ENCODE measurements at regions not wholly inside any gene's neighbourhood (a gene's known extent, or its start where the extent isn't known, plus 50 kb on each side); places are given as distances from the start of the nearest gene placed in this dataset.

- Histone ChIP-seq H3K4me1 (ENCODE audit: control insufficient read depth, insufficient read depth, low read length) (no peaks in the 10 kb centered on the region), H3K27ac (ENCODE audit: low read length) (no peak overlapping the region), H3K36me3 (ENCODE audit: control insufficient read depth, insufficient read depth, low read length) (no peaks in the 10 kb centered on the region), H3K4me3 (ENCODE audit: low read length) (no peak overlapping the region), H3K27me3 (ENCODE audit: control insufficient read depth, insufficient read depth, low read length) (peaks cover 2% of the 10 kb centered on the region), H3K9me3 (replicated peaks; ENCODE audit: control insufficient read depth, low read depth, low read length) (no peaks in the 10 kb centered on the region)
- DNase-seq, result no peak
- WGBS (ENCODE audit: insufficient coverage), result 62% methylated on average over 11 of the region's 11 CpGs
These were observed 216.3 kb upstream of the SHH start for GRCh38 chr7:156028521-156028920.

- no peaks in the 10 kb centered on the region for H3K9me3 ChIP-seq (replicated peaks; ENCODE audit: control insufficient read depth, low read depth, low read length)
- 100% methylated on average over 3 of the region's 6 CpGs for WGBS (ENCODE audit: insufficient coverage)
These were observed 215.6 kb upstream of the SHH start for GRCh38 chr7:156027821-156028220.

GRCh38 chr7:156026603-156027002 lies 214.3 kb upstream of the SHH start:
- H3K36me3 ChIP-seq (ENCODE audit: control insufficient read depth, insufficient read depth, low read length), result no peaks in the 10 kb centered on the region
- peaks cover 2% of the 10 kb centered on the region for H3K27me3 ChIP-seq (ENCODE audit: control insufficient read depth, insufficient read depth, low read length)
- H3K4me1 ChIP-seq (ENCODE audit: control insufficient read depth, insufficient read depth, low read length), result no peaks in the 10 kb centered on the region
- no peak for DNase-seq
- H3K27ac ChIP-seq (ENCODE audit: low read length), result no peak overlapping the region
- no peak overlapping the region for H3K4me3 ChIP-seq (ENCODE audit: low read length)
- H3K9me3 ChIP-seq (replicated peaks; ENCODE audit: control insufficient read depth, low read depth, low read length), result no peaks in the 10 kb centered on the region
- 95% methylated on average over 7 of the region's 12 CpGs for WGBS (ENCODE audit: insufficient coverage)

More at GRCh38 chr7:156027821-156028220, 215.6 kb upstream of the SHH start:
- peaks cover 2% of the 10 kb centered on the region for H3K27me3 ChIP-seq (ENCODE audit: control insufficient read depth, insufficient read depth, low read length)
- H3K4me1 ChIP-seq (ENCODE audit: control insufficient read depth, insufficient read depth, low read length), result no peaks in the 10 kb centered on the region
- DNase-seq, result no peak
- H3K27ac ChIP-seq (ENCODE audit: low read length), result no peak overlapping the region
- no peak overlapping the region for H3K4me3 ChIP-seq (ENCODE audit: low read length)
- no peaks in the 10 kb centered on the region for H3K36me3 ChIP-seq (ENCODE audit: control insufficient read depth, insufficient read depth, low read length)

- Histone ChIP-seq H3K4me1 (ENCODE audit: control insufficient read depth, insufficient read depth, low read length) (no peaks in the 10 kb centered on the region), H3K4me3 (ENCODE audit: low read length) (no peak overlapping the region), H3K27ac (ENCODE audit: low read length) (no peak overlapping the region), H3K36me3 (ENCODE audit: control insufficient read depth, insufficient read depth, low read length) (no peaks in the 10 kb centered on the region), H3K27me3 (ENCODE audit: control insufficient read depth, insufficient read depth, low read length) (peaks cover 2% of the 10 kb centered on the region), H3K9me3 (replicated peaks; ENCODE audit: control insufficient read depth, low read depth, low read length) (no peaks in the 10 kb centered on the region)
- 85% methylated on average over 5 of the region's 10 CpGs for WGBS (ENCODE audit: insufficient coverage)
- no peak for DNase-seq
These were observed 213.9 kb upstream of the SHH start for GRCh38 chr7:156026076-156026600.

- Histone ChIP-seq H3K4me3 (ENCODE audit: low read length) (no peak overlapping the region), H3K27ac (ENCODE audit: low read length) (no peak overlapping the region), H3K27me3 (ENCODE audit: control insufficient read depth, insufficient read depth, low read length) (peaks cover 2% of the 10 kb centered on the region), H3K36me3 (ENCODE audit: control insufficient read depth, insufficient read depth, low read length) (no peaks in the 10 kb centered on the region), H3K4me1 (ENCODE audit: control insufficient read depth, insufficient read depth, low read length) (no peaks in the 10 kb centered on the region), H3K9me3 (replicated peaks; ENCODE audit: control insufficient read depth, low read depth, low read length) (no peaks in the 10 kb centered on the region)
- no peak for DNase-seq
- WGBS (ENCODE audit: insufficient coverage), result 90% methylated on average over 1 of the region's 6 CpGs
These were observed 213.4 kb upstream of the SHH start for GRCh38 chr7:156025675-156026074.

- Histone ChIP-seq H3K27me3 (ENCODE audit: control insufficient read depth, insufficient read depth, low read length) (peaks cover 2% of the 10 kb centered on the region), H3K4me1 (ENCODE audit: control insufficient read depth, insufficient read depth, low read length) (no peaks in the 10 kb centered on the region), H3K27ac (ENCODE audit: low read length) (no peak overlapping the region), H3K4me3 (ENCODE audit: low read length) (no peak overlapping the region), H3K36me3 (ENCODE audit: control insufficient read depth, insufficient read depth, low read length) (no peaks in the 10 kb centered on the region), H3K9me3 (replicated peaks; ENCODE audit: control insufficient read depth, low read depth, low read length) (no peaks in the 10 kb centered on the region)
- 80% methylated on average over 6 of the region's 7 CpGs for WGBS (ENCODE audit: insufficient coverage)
- DNase-seq, result no peak
These were observed 211.9 kb upstream of the SHH start for GRCh38 chr7:156024201-156024600.

- H3K4me3 ChIP-seq (ENCODE audit: low read length), result no peak overlapping the region
- WGBS (ENCODE audit: insufficient coverage), result 79% methylated on average over 18 of the region's 26 CpGs
- no peaks in the 10 kb centered on the region for H3K9me3 ChIP-seq (replicated peaks; ENCODE audit: control insufficient read depth, low read depth, low read length)
These were observed 210.5 kb upstream of the SHH start for GRCh38 chr7:156022483-156023459.

GRCh38 chr7:156021471-156021870 lies 209.2 kb upstream of the SHH start:
- DNase-seq, result no peak
- Histone ChIP-seq H3K9me3 (replicated peaks; ENCODE audit: control insufficient read depth, low read depth, low read length) (no peaks in the 10 kb centered on the region), H3K4me3 (ENCODE audit: low read length) (no peak overlapping the region), H3K4me1 (ENCODE audit: control insufficient read depth, insufficient read depth, low read length) (no peaks in the 10 kb centered on the region), H3K27me3 (ENCODE audit: control insufficient read depth, insufficient read depth, low read length) (peaks cover 2% of the 10 kb centered on the region), H3K36me3 (ENCODE audit: control insufficient read depth, insufficient read depth, low read length) (no peaks in the 10 kb centered on the region), H3K27ac (ENCODE audit: low read length) (no peak overlapping the region)
- 72% methylated on average over 3 of the region's 9 CpGs for WGBS (ENCODE audit: insufficient coverage)

More at GRCh38 chr7:156022483-156023459, 210.5 kb upstream of the SHH start:
- Histone ChIP-seq H3K27ac (ENCODE audit: low read length) (no peak overlapping the region), H3K36me3 (ENCODE audit: control insufficient read depth, insufficient read depth, low read length) (no peaks in the 10 kb centered on the region), H3K4me1 (ENCODE audit: control insufficient read depth, insufficient read depth, low read length) (no peaks in the 10 kb centered on the region), H3K27me3 (ENCODE audit: control insufficient read depth, insufficient read depth, low read length) (peaks cover 2% of the 10 kb centered on the region)
- DNase-seq, result no peak

GRCh38 chr7:156020566-156020965 lies 208.3 kb upstream of the SHH start:
- Histone ChIP-seq H3K36me3 (ENCODE audit: control insufficient read depth, insufficient read depth, low read length) (no peaks in the 10 kb centered on the region), H3K4me3 (ENCODE audit: low read length) (no peak overlapping the region), H3K27ac (ENCODE audit: low read length) (no peak overlapping the region), H3K27me3 (ENCODE audit: control insufficient read depth, insufficient read depth, low read length) (peaks cover 2% of the 10 kb centered on the region), H3K4me1 (ENCODE audit: control insufficient read depth, insufficient read depth, low read length) (no peaks in the 10 kb centered on the region), H3K9me3 (replicated peaks; ENCODE audit: control insufficient read depth, low read depth, low read length) (no peaks in the 10 kb centered on the region)
- WGBS (ENCODE audit: insufficient coverage), result no CpG with 5 or more reads among the region's 5 CpGs
- DNase-seq, result no peak

- 90% methylated on average over 7 of the region's 13 CpGs for WGBS (ENCODE audit: insufficient coverage)
- DNase-seq, result no peak
- Histone ChIP-seq H3K9me3 (replicated peaks; ENCODE audit: control insufficient read depth, low read depth, low read length) (no peaks in the 10 kb centered on the region), H3K27ac (ENCODE audit: low read length) (no peak overlapping the region), H3K4me1 (ENCODE audit: control insufficient read depth, insufficient read depth, low read length) (no peaks in the 10 kb centered on the region), H3K4me3 (ENCODE audit: low read length) (no peak overlapping the region), H3K27me3 (ENCODE audit: control insufficient read depth, insufficient read depth, low read length) (peaks cover 2% of the 10 kb centered on the region), H3K36me3 (ENCODE audit: control insufficient read depth, insufficient read depth, low read length) (no peaks in the 10 kb centered on the region)
These were observed 207.7 kb upstream of the SHH start for GRCh38 chr7:156019776-156020565.
